Common myeloid progenitor, CD34-positive (primary cell): ENCODE measurements at regions not wholly inside any gene's neighbourhood (a gene's known extent, or its start where the extent isn't known, plus 50 kb on each side); places are given as distances from the start of the nearest gene placed in this dataset.
"Not testable (repeated sequence)": the region's sequence is repeated elsewhere in the genome, so short reads cannot be mapped to it uniquely, and the experiment has no call there.

Experiments used
- CTCF ChIA-PET: fragments of 350-600 bp; sonication (Branson Sonifier 250); formaldehyde crosslinking; loops from one replicate; lab custom pipeline; 2021; ENCODE audit warnings: antibody characterized with exemption; lab: Charles Lee
- POLR2A ChIA-PET: fragments of 350-600 bp; sonication (Branson Sonifier 250); formaldehyde crosslinking; loops from one replicate; lab custom pipeline; 2021; ENCODE audit warnings: antibody characterized with exemption; lab: Charles Lee
- DNase-seq, 3 donors: peaks; one replicate each; pipeline versions ENCODE4 v3.0.0 to v3.0.0-alpha.2; 2013
- H3K27ac ChIP-seq, 2 experiments: 1 replicate in 1 of 2; 2 replicates in 1 of 2; pipeline ENCODE4 v1.7.0; 2013; ENCODE audit warnings: inconsistent platforms in 2 of 2, low read length in 2 of 2, mild to moderate bottlenecking in 2 of 2, low read depth in 1 of 2, moderate library complexity in 1 of 2; ENCODE audit not compliant: severe bottlenecking in 2 of 2, insufficient read depth in 1 of 2, poor library complexity in 1 of 2
- H3K27me3 ChIP-seq, 5 experiments: replicated peaks in 2 of 5; 1 replicate in 3 of 5; 2 replicates in 2 of 5; pipeline versions ENCODE4 v1.6.1 to v1.7.0; 2013; ENCODE audit warnings: low read length in 4 of 5, mild to moderate bottlenecking in 2 of 5, moderate library complexity in 2 of 5, inconsistent platforms in 1 of 5; ENCODE audit not compliant: insufficient read depth in 5 of 5, control insufficient read depth in 4 of 5
- H3K36me3 ChIP-seq, 4 experiments: 1 replicate in 2 of 4; 2 replicates in 2 of 4; pipeline versions ENCODE4 v1.6.1 to v1.7.0; 2013; ENCODE audit warnings: low read length in 3 of 4, control low read depth in 1 of 4, mild to moderate bottlenecking in 1 of 4; ENCODE audit not compliant: control insufficient read depth in 4 of 4, insufficient read depth in 4 of 4
- H3K4me1 ChIP-seq, 4 experiments: 1 replicate in 3 of 4; 2 replicates in 1 of 4; pipeline versions ENCODE4 v1.6.1 to v1.7.1; 2013; ENCODE audit warnings: low read length in 3 of 4, mild to moderate bottlenecking in 3 of 4, control low read depth in 1 of 4, inconsistent platforms in 1 of 4, moderate library complexity in 1 of 4; ENCODE audit not compliant: control insufficient read depth in 4 of 4, insufficient read depth in 4 of 4; ENCODE audit errors: control extremely low read depth in 1 of 4
- H3K4me3 ChIP-seq, 7 experiments: 1 replicate in 4 of 7; 2 replicates in 3 of 7; pipeline versions ENCODE4 v1.5.1 to v1.7.0; 2013; ENCODE audit warnings: mild to moderate bottlenecking in 7 of 7, low read length in 6 of 7, moderate library complexity in 6 of 7, inconsistent platforms in 2 of 7, low read depth in 2 of 7, control low read depth in 1 of 7; ENCODE audit not compliant: insufficient read depth in 4 of 7, control insufficient read depth in 1 of 7; ENCODE audit errors: extremely low read depth in 1 of 7
- H3K9me3 ChIP-seq, 5 experiments: 1 replicate in 4 of 5; 2 replicates in 1 of 5; pipeline versions ENCODE4 v1.6.1 to v1.7.1; 2013; ENCODE audit warnings: low read length in 4 of 5, mild to moderate bottlenecking in 2 of 5, inconsistent platforms in 1 of 5, low read depth in 1 of 5, moderate library complexity in 1 of 5; ENCODE audit not compliant: control insufficient read depth in 4 of 5, insufficient read depth in 2 of 5; ENCODE audit errors: control extremely low read depth in 1 of 5
- WGBS: methylation state at CpG from one replicate; pipeline ENCODE4 v1.1.5; 2013; ENCODE audit not compliant: insufficient coverage; 5-methylcytosine and 5-hydroxymethylcytosine counted together

- DNase-seq, result no peak
- Histone ChIP-seq H3K27me3 (no peaks in the 10 kb centered on the region), H3K4me1 (peaks cover 0 to 2% (median 0%) of the 10 kb centered on the region in 4 experiments), H3K4me3 (no peak overlapping the region), H3K27ac (no peak overlapping the region), H3K36me3 (no peaks in the 10 kb centered on the region), H3K9me3 (no peaks in the 10 kb centered on the region)
- CTCF ChIA-PET, result interaction anchor here (1.2 kb wide), 1 partner anchor 18 kb away, joined by 3 read pairs; no protein-coding TSS in a partner anchor
- WGBS, result 83% methylated on average over 2 of the region's 2 CpGs
- POLR2A ChIA-PET, result no interaction called here
Observed at GRCh38 chr4:158395889-158396288, 125.8 kb upstream of the RXFP1 start.

GRCh38 chr4:158397781-158398180 is 123.9 kb upstream of the RXFP1 start:
- Histone ChIP-seq H3K9me3 (no peaks in the 10 kb centered on the region), H3K27ac (no peak overlapping the region), H3K4me1 (peaks cover 0 to 2% (median 0%) of the 10 kb centered on the region in 4 experiments), H3K36me3 (no peaks in the 10 kb centered on the region), H3K4me3 (no peak overlapping the region), H3K27me3 (no peaks in the 10 kb centered on the region)
- ChIA-PET CTCF (no interaction called here), POLR2A (no interaction called here)
- no peak for DNase-seq
- WGBS, result 100% methylated on average over 1 of the region's 2 CpGs

- H3K4me1 ChIP-seq, H3K36me3 ChIP-seq, POLR2A ChIA-PET, CTCF ChIA-PET, H3K27me3 ChIP-seq, H3K4me3 ChIP-seq, H3K9me3 ChIP-seq, H3K27ac ChIP-seq, DNase-seq: not testable (repeated sequence)
- 98% methylated on average over 10 of the region's 29 CpGs for WGBS
Observed at GRCh38 chr4:158407961-158408360, 113.7 kb upstream of the RXFP1 start.

DNA sequence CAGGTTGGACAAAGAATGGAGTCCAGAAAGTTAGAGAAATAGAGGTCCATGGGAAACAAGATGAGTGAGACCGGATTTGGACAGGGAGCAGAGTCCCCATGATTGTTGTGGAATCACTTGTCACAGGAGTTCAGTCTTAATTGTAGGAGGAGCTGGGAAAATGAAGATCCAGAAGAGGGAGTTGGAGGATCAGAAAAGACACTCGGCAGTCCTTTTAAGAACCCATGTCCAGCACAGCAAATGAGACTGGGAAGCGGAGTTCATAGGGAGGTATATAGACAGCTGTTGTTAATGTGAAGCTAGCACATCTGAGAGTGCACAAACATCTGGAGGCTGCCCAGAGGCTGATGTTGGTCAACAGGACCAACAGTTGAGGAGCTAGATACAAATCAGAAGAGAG is 111.4 kb upstream of the RXFP1 start:
- POLR2A ChIA-PET, result interaction anchor here (0.7 kb wide), 1 partner anchor 13 kb away, joined by 3 read pairs; no protein-coding TSS in a partner anchor
- DNase-seq, result peak; percentile 2 to 9 (median 8)
- Histone ChIP-seq H3K27ac (no peak overlapping the region), H3K4me3 (no peak overlapping the region), H3K27me3 (peaks cover 0 to 3% (median 0%) of the 10 kb centered on the region in 5 experiments), H3K9me3 (no peaks in the 10 kb centered on the region), H3K4me1 (no peaks in the 10 kb centered on the region), H3K36me3 (no peaks in the 10 kb centered on the region)
- 89% methylated on average over 3 of the region's 3 CpGs for WGBS
- CTCF ChIA-PET, result interaction anchor here (0.9 to 1.2 kb wide), 3 partner anchors 9 to 219 kb away, joined by 3 read pairs; no protein-coding TSS in a partner anchor

- no peak overlapping the region for H3K27ac ChIP-seq
- ChIA-PET POLR2A (no interaction called here), CTCF (interaction anchor here (0.6 to 1.3 kb wide), 2 partner anchors 12 to 257 kb away, joined by 3 read pairs; no protein-coding TSS in a partner anchor)
- H3K4me3 ChIP-seq, result no peak overlapping the region
- H3K27me3 ChIP-seq, result peaks cover 0 to 3% (median 0%) of the 10 kb centered on the region in 5 experiments
- H3K36me3 ChIP-seq, result no peaks in the 10 kb centered on the region
- H3K9me3 ChIP-seq, result no peaks in the 10 kb centered on the region
- DNase-seq, result no peak
- H3K4me1 ChIP-seq, result no peaks in the 10 kb centered on the region
- WGBS, result 78% methylated on average over 1 of the region's 2 CpGs
Observed at GRCh38 chr4:158411269-158411668, 110.4 kb upstream of the RXFP1 start.

- H3K36me3 ChIP-seq, DNase-seq, CTCF ChIA-PET, H3K27ac ChIP-seq, H3K9me3 ChIP-seq, H3K4me1 ChIP-seq, POLR2A ChIA-PET, H3K27me3 ChIP-seq, H3K4me3 ChIP-seq: not testable (repeated sequence)
- 89% methylated on average over 3 of the region's 4 CpGs for WGBS
Observed at GRCh38 chr4:158418679-158419078, 103.0 kb upstream of the RXFP1 start.

GRCh38 chr4:158420782-158421181 is 100.9 kb upstream of the RXFP1 start:
- Histone ChIP-seq H3K4me1 (no peaks in the 10 kb centered on the region), H3K27me3 (no peaks in the 10 kb centered on the region), H3K9me3 (no peaks in the 10 kb centered on the region), H3K36me3 (no peaks in the 10 kb centered on the region), H3K4me3 (no peak overlapping the region), H3K27ac (no peak overlapping the region)
- ChIA-PET CTCF (no interaction called here), POLR2A (no interaction called here)
- no CpG with 5 or more reads among the region's 2 CpGs for WGBS
- no peak for DNase-seq
